CD8-positive, alpha-beta memory T cell (primary cell): ENCODE measurements at regions not wholly inside any gene's neighbourhood (a gene's known extent, or its start where the extent isn't known, plus 50 kb on each side); places are given as distances from the start of the nearest gene placed in this dataset.

Experiments
- CTCF ChIA-PET: fragments of 350-600 bp; sonication (Branson Sonifier 250); formaldehyde crosslinking; loops from one replicate; lab custom pipeline; 2021; ENCODE audit warnings: antibody characterized with exemption; lab: Charles Lee
- POLR2A ChIA-PET: fragments of 350-600 bp; sonication (Branson Sonifier 250); formaldehyde crosslinking; loops from one replicate; lab custom pipeline; 2021; ENCODE audit warnings: antibody characterized with exemption; lab: Charles Lee
- DNase-seq, 5 donors: peaks; one replicate each; pipeline versions ENCODE4 v3.0.0 to v3.0.0-alpha.2; 2020 to 2022; ENCODE audit warnings: mixed read lengths in 1 of 5
- H3K27ac ChIP-seq: one replicate; pipeline ENCODE4 v1.7.0; 2013; ENCODE audit warnings: low read depth, mild to moderate bottlenecking, low read length, moderate library complexity
- H3K27me3 ChIP-seq: 2 replicates; pipeline ENCODE4 v1.7.0; 2013; ENCODE audit warnings: low read length, mild to moderate bottlenecking; ENCODE audit not compliant: insufficient read depth, poor library complexity, severe bottlenecking
- H3K36me3 ChIP-seq: 2 replicates; pipeline ENCODE4 v1.7.0; 2013; ENCODE audit warnings: mild to moderate bottlenecking, low read length, moderate library complexity; ENCODE audit not compliant: insufficient read depth
- H3K4me1 ChIP-seq: 2 replicates; pipeline ENCODE4 v1.7.0; 2013; ENCODE audit warnings: mild to moderate bottlenecking, low read length, moderate library complexity; ENCODE audit not compliant: insufficient read depth
- H3K4me3 ChIP-seq: 2 replicates; pipeline ENCODE4 v1.7.0; 2013; ENCODE audit warnings: mild to moderate bottlenecking, low read length
- H3K9me3 ChIP-seq: 2 replicates; pipeline ENCODE4 v1.7.0; 2013; ENCODE audit warnings: mild to moderate bottlenecking, low read length
- H3K27ac Mint-ChIP-seq, 8 donors: one replicate each; pipeline ENCODE4 v1.8.0; 2020 to 2021; ENCODE audit warnings: mixed read lengths in 8 of 8, mild to moderate bottlenecking in 6 of 8, inconsistent platforms in 3 of 8, moderate library complexity in 3 of 8
- H3K27me3 Mint-ChIP-seq, 2 donors: one replicate each; pipeline ENCODE4 v1.8.0; 2020 to 2021; ENCODE audit warnings: mixed read lengths in 2 of 2, mild to moderate bottlenecking in 1 of 2, moderate library complexity in 1 of 2
- H3K36me3 Mint-ChIP-seq, 3 donors: one replicate each; pipeline ENCODE4 v1.8.0; 2020 to 2021; ENCODE audit warnings: mixed read lengths in 3 of 3, inconsistent platforms in 1 of 3, mild to moderate bottlenecking in 1 of 3
- H3K4me1 Mint-ChIP-seq, 3 donors: one replicate each; pipeline ENCODE4 v1.8.0; 2020 to 2021; ENCODE audit warnings: mixed read lengths in 3 of 3, inconsistent platforms in 1 of 3, mild to moderate bottlenecking in 1 of 3
- H3K4me3 Mint-ChIP-seq, 7 donors: one replicate each; pipeline ENCODE4 v1.8.0; 2020 to 2021; ENCODE audit warnings: mixed read lengths in 7 of 7, mild to moderate bottlenecking in 6 of 7, moderate library complexity in 4 of 7, inconsistent platforms in 2 of 7
- H3K9me3 Mint-ChIP-seq, 5 donors: one replicate each; pipeline ENCODE4 v1.8.0; 2020 to 2022; ENCODE audit warnings: mixed read lengths in 5 of 5, mild to moderate bottlenecking in 3 of 5, moderate library complexity in 2 of 5, inconsistent platforms in 1 of 5

DNA sequence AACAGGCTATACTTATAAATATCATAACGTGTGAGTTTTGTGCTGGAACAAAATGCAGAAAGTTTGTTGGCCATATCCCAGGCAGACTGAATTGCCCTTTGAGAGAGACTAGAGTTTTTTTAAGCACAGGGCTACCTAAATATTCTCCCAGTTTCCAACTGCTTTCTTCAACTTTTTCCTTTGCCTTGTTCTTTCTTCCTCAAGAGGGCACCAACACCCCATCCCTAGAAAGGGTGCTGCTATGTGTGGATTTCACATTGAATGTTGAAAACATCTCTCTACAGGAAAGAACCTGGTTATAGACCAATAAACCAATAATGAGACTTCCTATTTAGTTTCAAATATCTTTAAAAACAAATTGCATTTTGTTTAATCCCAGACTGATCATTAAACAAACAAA is 87.9 kb downstream of the ICOS start:
- DNase-seq: no peak
- H3K9me3 ChIP-seq: no peaks in the 10 kb centered on the region
- Mint-ChIP-seq H3K4me3 (no peak overlapping the region), H3K27ac (no peak overlapping the region), H3K27me3 (peaks cover 0 to 2% of the 10 kb centered on the region in 2 donors), H3K4me1 (peaks cover 13 to 46% (median 15%) of the 10 kb centered on the region in 3 donors), H3K9me3 (no peaks in the 10 kb centered on the region), H3K36me3 (peaks cover 0 to 2% (median 0%) of the 10 kb centered on the region in 3 donors)
- H3K27me3 ChIP-seq: no peaks in the 10 kb centered on the region
- POLR2A ChIA-PET: no interaction called here
- H3K4me1 ChIP-seq: no peaks in the 10 kb centered on the region
- no peaks in the 10 kb centered on the region for H3K36me3 ChIP-seq
- CTCF ChIA-PET: no interaction called here
- no peak overlapping the region for H3K4me3 ChIP-seq
- H3K27ac ChIP-seq: no peak overlapping the region

DNA sequence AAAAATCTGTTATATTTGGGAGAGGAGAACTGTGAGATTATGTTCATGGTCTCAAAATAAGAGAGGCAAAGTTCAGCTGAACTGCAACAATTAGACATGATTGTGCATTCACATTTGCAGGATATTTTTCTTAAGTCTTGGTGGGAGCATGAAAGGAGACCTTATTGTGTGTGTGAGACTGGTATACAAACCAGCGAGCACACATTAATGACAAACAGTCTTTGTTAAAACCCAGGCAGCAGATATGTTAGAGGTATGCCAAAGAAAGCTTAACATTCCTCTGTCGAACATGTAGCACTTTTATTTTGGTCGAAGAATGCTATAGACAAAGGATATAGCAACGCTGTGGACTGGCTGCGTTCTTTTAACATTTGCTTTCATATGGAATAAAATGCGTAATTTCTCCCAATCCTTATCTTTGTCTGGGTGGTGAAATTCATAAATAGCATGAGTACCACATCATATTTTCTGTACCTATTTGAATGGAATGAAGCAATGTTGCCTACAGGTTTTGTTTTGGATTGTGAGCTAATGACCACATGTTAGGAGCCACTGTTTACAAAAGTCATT is 88.4 kb downstream of the ICOS start:
- no peak overlapping the region for H3K4me3 Mint-ChIP-seq

DNA sequence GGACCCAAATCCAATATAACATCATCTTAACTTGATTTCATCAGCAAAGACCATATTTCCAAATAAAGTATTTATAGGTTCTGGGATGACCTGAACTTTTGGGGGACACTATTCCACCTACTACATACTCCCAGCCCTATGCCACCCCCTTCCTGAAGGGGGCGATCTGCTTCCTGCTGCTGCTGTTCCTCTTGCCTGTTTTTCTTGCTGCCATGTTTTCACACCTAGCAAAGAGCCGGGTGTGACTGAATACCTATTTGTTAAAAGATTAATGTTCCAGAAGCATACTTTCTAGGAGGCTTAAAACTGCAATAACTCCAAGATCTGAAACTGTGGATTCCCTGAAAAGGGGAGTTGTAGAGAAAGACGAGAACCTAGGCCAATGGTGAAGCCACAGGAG is 89.7 kb downstream of the ICOS start:
- H3K4me3 Mint-ChIP-seq: no peak overlapping the region
- no peak for DNase-seq
- H3K9me3 ChIP-seq: no peaks in the 10 kb centered on the region
- POLR2A ChIA-PET: interaction anchor here (0.5 kb wide), 1 partner anchor 1049 kb away, joined by 3 read pairs; no protein-coding TSS in a partner anchor
- H3K9me3 Mint-ChIP-seq: no peaks in the 10 kb centered on the region
- H3K27ac Mint-ChIP-seq: peak overlapping the region in 2 of 8 donors; percentile 28 to 64
- H3K36me3 ChIP-seq: no peaks in the 10 kb centered on the region
- CTCF ChIA-PET: no interaction called here
- no peak overlapping the region for H3K27ac ChIP-seq
- H3K36me3 Mint-ChIP-seq: peaks cover 0 to 2% (median 0%) of the 10 kb centered on the region in 3 donors
- H3K27me3 Mint-ChIP-seq: peaks cover 0 to 2% of the 10 kb centered on the region in 2 donors
- H3K27me3 ChIP-seq: no peaks in the 10 kb centered on the region
- H3K4me3 ChIP-seq: no peak overlapping the region
- no peaks in the 10 kb centered on the region for H3K4me1 ChIP-seq
- H3K4me1 Mint-ChIP-seq: peaks cover 13 to 39% (median 15%) of the 10 kb centered on the region in 3 donors

More for the DNA sequence above, 88.4 kb downstream of the ICOS start:
- Histone ChIP-seq H3K36me3 (no peaks in the 10 kb centered on the region), H3K27me3 (no peaks in the 10 kb centered on the region), H3K4me1 (no peaks in the 10 kb centered on the region), H3K27ac (no peak overlapping the region), H3K9me3 (no peaks in the 10 kb centered on the region), H3K4me3 (no peak overlapping the region)
- Mint-ChIP-seq H3K27ac (peak overlapping the region in 1 of 8 donors; percentile 31), H3K36me3 (peaks cover 0 to 2% (median 0%) of the 10 kb centered on the region in 3 donors), H3K9me3 (no peaks in the 10 kb centered on the region), H3K27me3 (peaks cover 0 to 2% of the 10 kb centered on the region in 2 donors), H3K4me1 (peaks cover 13 to 41% (median 15%) of the 10 kb centered on the region in 3 donors)
- DNase-seq: no peak
- ChIA-PET POLR2A (no interaction called here), CTCF (no interaction called here)

GRCh38 chr2:204027091-204027490 is 90.5 kb downstream of the ICOS start:
- no peaks in the 10 kb centered on the region for H3K27me3 ChIP-seq
- no peaks in the 10 kb centered on the region for H3K4me1 ChIP-seq
- CTCF ChIA-PET: no interaction called here
- peak in 1 of 5 donors; percentile 33 for DNase-seq
- no peak overlapping the region for H3K27ac ChIP-seq
- peaks cover 0 to 2% (median 0%) of the 10 kb centered on the region in 3 donors for H3K36me3 Mint-ChIP-seq
- H3K36me3 ChIP-seq: no peaks in the 10 kb centered on the region
- H3K27me3 Mint-ChIP-seq: peaks cover 0 to 2% of the 10 kb centered on the region in 2 donors
- H3K27ac Mint-ChIP-seq: peak overlapping the region in 6 of 8 donors; percentile 20 to 64 (median 37)
- no peak overlapping the region for H3K4me3 ChIP-seq
- POLR2A ChIA-PET: no interaction called here
- no peaks in the 10 kb centered on the region for H3K9me3 Mint-ChIP-seq
- no peak overlapping the region for H3K4me3 Mint-ChIP-seq
- no peaks in the 10 kb centered on the region for H3K9me3 ChIP-seq
- H3K4me1 Mint-ChIP-seq: peaks cover 13 to 39% (median 15%) of the 10 kb centered on the region in 3 donors

DNA sequence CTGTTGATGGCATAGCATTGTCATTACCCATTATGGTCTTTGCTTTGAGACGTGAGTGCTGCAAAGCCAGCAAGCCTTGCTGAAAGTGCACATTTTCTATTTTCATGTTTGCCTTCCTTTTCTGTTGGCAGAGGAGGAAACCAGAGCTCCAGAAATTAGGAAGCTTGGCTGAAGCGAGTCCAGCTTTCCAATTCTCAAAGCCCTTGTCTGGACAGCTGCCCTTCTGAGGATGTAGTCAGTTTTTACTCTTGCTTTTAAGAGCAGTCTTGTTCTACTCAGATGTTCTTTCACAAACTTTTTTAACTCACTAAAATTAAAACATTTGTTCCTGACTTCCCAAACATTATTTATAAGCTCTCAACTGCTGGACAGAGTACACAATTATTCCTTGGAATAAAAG is 93.8 kb downstream of the ICOS start:
- no peaks in the 10 kb centered on the region for H3K4me1 ChIP-seq
- no peaks in the 10 kb centered on the region for H3K27me3 ChIP-seq
- Mint-ChIP-seq H3K4me1 (peaks cover 11 to 16% (median 11%) of the 10 kb centered on the region in 3 donors), H3K4me3 (no peak overlapping the region), H3K9me3 (no peaks in the 10 kb centered on the region), H3K27ac (no peak overlapping the region), H3K36me3 (peaks cover 0 to 2% (median 0%) of the 10 kb centered on the region in 3 donors), H3K27me3 (no peaks in the 10 kb centered on the region)
- H3K4me3 ChIP-seq: no peak overlapping the region
- H3K9me3 ChIP-seq: no peaks in the 10 kb centered on the region
- no peak overlapping the region for H3K27ac ChIP-seq
- CTCF ChIA-PET: no interaction called here
- no peak for DNase-seq
- no peaks in the 10 kb centered on the region for H3K36me3 ChIP-seq
- POLR2A ChIA-PET: no interaction called here

DNA sequence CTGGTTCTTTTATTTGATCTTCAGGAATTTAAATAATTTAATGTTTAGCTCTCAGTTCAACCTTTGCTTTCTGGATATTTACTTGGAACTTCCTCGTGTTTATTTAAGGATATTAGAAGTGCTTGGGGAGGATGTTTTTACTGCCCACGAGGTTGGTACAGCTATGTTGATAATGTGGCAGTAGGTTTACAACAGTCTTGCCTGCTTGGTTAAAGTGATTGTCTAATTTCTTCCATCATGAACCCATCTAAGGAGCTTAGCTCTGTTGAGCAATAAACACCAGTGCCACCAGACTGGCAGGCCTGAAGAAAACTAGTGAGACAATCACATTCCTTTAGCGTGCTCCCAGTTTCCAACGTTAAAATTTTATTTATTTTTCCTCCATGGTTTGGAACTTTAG is 94.5 kb downstream of the ICOS start:
- CTCF ChIA-PET: no interaction called here
- H3K36me3 ChIP-seq: no peaks in the 10 kb centered on the region
- Mint-ChIP-seq H3K27me3 (peaks cover 0 to 2% of the 10 kb centered on the region in 2 donors), H3K36me3 (peaks cover 0 to 3% (median 0%) of the 10 kb centered on the region in 3 donors), H3K27ac (no peak overlapping the region), H3K9me3 (peaks cover 0 to 2% (median 0%) of the 10 kb centered on the region in 5 donors), H3K4me3 (no peak overlapping the region), H3K4me1 (peaks cover 11 to 16% (median 11%) of the 10 kb centered on the region in 3 donors)
- no peaks in the 10 kb centered on the region for H3K9me3 ChIP-seq
- no peak overlapping the region for H3K27ac ChIP-seq
- H3K27me3 ChIP-seq: no peaks in the 10 kb centered on the region
- DNase-seq: no peak
- no peaks in the 10 kb centered on the region for H3K4me1 ChIP-seq
- H3K4me3 ChIP-seq: no peak overlapping the region
- POLR2A ChIA-PET: no interaction called here

GRCh38 chr2:204032301-204032700 is 95.7 kb downstream of the ICOS start:
- Mint-ChIP-seq H3K4me3 (no peak overlapping the region), H3K4me1 (peaks cover 1 to 6% (median 2%) of the 10 kb centered on the region in 3 donors), H3K27ac (peak overlapping the region in 1 of 8 donors; percentile 27), H3K27me3 (peaks cover 0 to 4% of the 10 kb centered on the region in 2 donors), H3K9me3 (peaks cover 0 to 4% (median 0%) of the 10 kb centered on the region in 5 donors), H3K36me3 (peaks cover 0 to 3% (median 0%) of the 10 kb centered on the region in 3 donors)
- ChIA-PET POLR2A (interaction anchor here (0.6 kb wide), 1 partner anchor 383 kb away, joined by 3 read pairs; no protein-coding TSS in a partner anchor), CTCF (no interaction called here)
- no peaks in the 10 kb centered on the region for H3K9me3 ChIP-seq
- H3K27me3 ChIP-seq: no peaks in the 10 kb centered on the region
- H3K4me3 ChIP-seq: no peak overlapping the region
- H3K4me1 ChIP-seq: no peaks in the 10 kb centered on the region
- no peaks in the 10 kb centered on the region for H3K36me3 ChIP-seq
- no peak for DNase-seq
- no peak overlapping the region for H3K27ac ChIP-seq

- H3K27ac Mint-ChIP-seq: no peak overlapping the region
- Histone ChIP-seq H3K27me3 (no peaks in the 10 kb centered on the region), H3K27ac (no peak overlapping the region), H3K4me1 (no peaks in the 10 kb centered on the region), H3K9me3 (no peaks in the 10 kb centered on the region), H3K36me3 (no peaks in the 10 kb centered on the region), H3K4me3 (no peak overlapping the region)
- ChIA-PET POLR2A (no interaction called here), CTCF (no interaction called here)
- peaks cover 0 to 4% (median 0%) of the 10 kb centered on the region in 5 donors for H3K9me3 Mint-ChIP-seq
- DNase-seq: no peak
- H3K27me3 Mint-ChIP-seq: peaks cover 0 to 5% of the 10 kb centered on the region in 2 donors
- H3K36me3 Mint-ChIP-seq: peaks cover 0 to 4% (median 0%) of the 10 kb centered on the region in 3 donors
- no peak overlapping the region for H3K4me3 Mint-ChIP-seq
- H3K4me1 Mint-ChIP-seq: no peaks in the 10 kb centered on the region
Measured at GRCh38 chr2:204033611-204034495, 97.3 kb downstream of the ICOS start.
